GM13976 (cell line): ENCODE measurements at regions not wholly inside any gene's neighbourhood (a gene's known extent, or its start where the extent isn't known, plus 50 kb on each side); places are given as distances from the start of the nearest gene placed in this dataset.

Source experiments
- DNase-seq: peaks from one replicate; pipeline ENCODE4 v3.0.0; 2012; ENCODE audit warnings: low spot score
- CTCF ChIP-seq: IDR thresholded peaks from 2 replicates; pipeline ENCODE4 v1.5.1; 2012; ENCODE audit warnings: borderline replicate concordance, mild to moderate bottlenecking; ENCODE audit not compliant: insufficient read depth; ENCODE audit errors: extremely low read depth, missing control alignments, control extremely low read depth
- in situ Hi-C: fragments of 300-500 bp; cut with MboI; formaldehyde crosslinking; loops from one replicate; pipeline ENCODE4 v1.12.0; 2022; ENCODE audit warnings: low sequenced_read_pairs, mixed read lengths, inconsistent platforms; ENCODE audit not compliant: unreplicated experiment

GRCh38 chr5:152337484-152337883 is 67.6 kb downstream of the NMUR2 start:
- no peak for TF ChIP-seq CTCF
- DNase-seq: no peak
- in situ Hi-C loops: no loop called here

- DNase-seq: no peak
- in situ Hi-C loops: no loop called here
- no peak for TF ChIP-seq CTCF
These were observed 69.6 kb downstream of the NMUR2 start for GRCh38 chr5:152335461-152335860.

- in situ Hi-C loops: no loop called here
- TF ChIP-seq CTCF: no peak
- DNase-seq: no peak
These were observed 72.2 kb downstream of the NMUR2 start for GRCh38 chr5:152332716-152333460.

- DNase-seq: no peak
- in situ Hi-C loops: no loop called here
These were observed 73.4 kb downstream of the NMUR2 start for GRCh38 chr5:152331718-152332117.

GRCh38 chr5:152331006-152331405 is 74.1 kb downstream of the NMUR2 start:
- no peak for TF ChIP-seq CTCF

More at GRCh38 chr5:152331718-152332117, 73.4 kb downstream of the NMUR2 start:
- TF ChIP-seq CTCF: no peak

GRCh38 chr5:152329761-152330283 is 75.3 kb downstream of the NMUR2 start:
- in situ Hi-C loops: no loop called here
- no peak for DNase-seq
- no peak for TF ChIP-seq CTCF

More at GRCh38 chr5:152331006-152331405, 74.1 kb downstream of the NMUR2 start:
- DNase-seq: no peak
- in situ Hi-C loops: no loop called here
